Activated T-helper 2 cell treated with anti-CD3 and anti-CD28 coated beads, Interferon-gamma antibody, Interleukin-2, Interleukin-4, amounts not matched to agents 10 μg/mL and 5 μg/mL and 100 μg/mL, durations not matched to agents 14 hours and 24 hours and 36 hours (primary cell): ENCODE measurements at regions not wholly inside any gene's neighbourhood (a gene's known extent, or its start where the extent isn't known, plus 50 kb on each side); places are given as distances from the start of the nearest gene placed in this dataset.

ENCODE experiments used
- DNase-seq: peaks from one replicate; pipeline ENCODE4 v3.0.0; 2021; ENCODE audit warnings: low spot score
- H3K27ac Mint-ChIP-seq: one replicate; pipeline ENCODE4 v1.8.0; 2021; ENCODE audit warnings: mixed read lengths
- H3K27me3 Mint-ChIP-seq: one replicate; pipeline ENCODE4 v1.8.0; 2021; ENCODE audit warnings: low read depth, mixed read lengths
- H3K36me3 Mint-ChIP-seq: one replicate; pipeline ENCODE4 v1.8.0; 2021; ENCODE audit warnings: low read depth, mixed read lengths
- H3K4me1 Mint-ChIP-seq: one replicate; pipeline ENCODE4 v1.8.0; 2021; ENCODE audit warnings: low read depth, mixed read lengths
- H3K4me3 Mint-ChIP-seq: one replicate; pipeline ENCODE4 v1.8.0; 2021; ENCODE audit warnings: low read depth, mild to moderate bottlenecking, moderate library complexity, mixed read lengths
- H3K9me3 Mint-ChIP-seq: one replicate; pipeline ENCODE4 v1.8.0; 2021; ENCODE audit warnings: mixed read lengths
- intact Hi-C: fragments of 100-400 bp; cut with micrococcal nuclease; formaldehyde crosslinking; loops from one replicate; pipeline ENCODE4 v1.15.1; 2023

DNA sequence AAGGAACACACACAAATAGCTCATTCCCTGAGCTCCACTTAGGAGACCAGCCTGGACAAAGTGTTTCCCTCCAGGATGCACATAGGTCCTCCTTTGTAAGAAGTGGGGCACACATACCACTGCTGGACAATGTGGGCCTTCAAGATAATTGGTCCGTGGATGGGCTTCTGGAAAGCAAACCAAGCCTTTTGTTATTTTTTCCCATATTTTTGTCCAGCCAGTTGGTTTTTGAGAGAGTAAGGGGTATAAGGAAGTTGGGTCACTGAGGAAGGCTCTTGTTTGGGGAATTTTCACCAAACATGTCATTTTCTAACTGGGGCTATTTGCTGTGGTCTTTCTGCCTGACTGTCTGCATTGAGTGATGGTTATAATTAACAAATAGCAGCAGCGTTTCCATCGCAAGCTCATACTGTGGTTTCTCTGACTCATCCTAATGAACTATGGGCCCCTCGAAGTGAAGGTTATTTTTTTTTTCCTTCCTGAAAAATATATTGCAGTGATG is 306.3 kb upstream of the DUSP10 start:
- intact Hi-C loops, result no loop called here
- DNase-seq, result no peak
- Mint-ChIP-seq H3K4me1 (peaks cover 11% of the 10 kb centered on the region), H3K4me3 (no peak overlapping the region), H3K27me3 (no peaks in the 10 kb centered on the region), H3K9me3 (no peaks in the 10 kb centered on the region), H3K36me3 (no peaks in the 10 kb centered on the region), H3K27ac (no peak overlapping the region)

DNA sequence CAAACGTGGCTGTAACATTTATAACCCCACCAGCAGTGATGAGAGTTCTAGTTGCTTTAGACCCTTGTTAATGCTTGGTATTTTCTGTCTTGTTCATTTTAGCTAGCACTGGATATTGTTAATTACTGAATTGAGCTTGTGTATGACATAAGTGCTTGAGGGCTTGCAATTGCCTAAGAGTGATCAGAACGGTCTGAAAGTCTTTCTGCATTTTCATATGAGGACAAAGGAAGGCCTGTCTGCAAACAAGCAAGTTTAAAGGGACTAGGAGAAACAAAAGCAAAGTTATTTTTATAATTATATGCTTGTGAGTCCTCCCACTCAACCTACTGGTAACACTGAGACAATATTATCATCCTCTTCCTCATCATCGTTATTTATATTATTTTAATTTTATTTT is 305.5 kb upstream of the DUSP10 start:
- intact Hi-C loops, result no loop called here
- Mint-ChIP-seq H3K27ac (no peak overlapping the region), H3K36me3 (no peaks in the 10 kb centered on the region), H3K27me3 (no peaks in the 10 kb centered on the region), H3K4me1 (peaks cover 11% of the 10 kb centered on the region), H3K4me3 (no peak overlapping the region), H3K9me3 (no peaks in the 10 kb centered on the region)
- DNase-seq, result no peak

DNA sequence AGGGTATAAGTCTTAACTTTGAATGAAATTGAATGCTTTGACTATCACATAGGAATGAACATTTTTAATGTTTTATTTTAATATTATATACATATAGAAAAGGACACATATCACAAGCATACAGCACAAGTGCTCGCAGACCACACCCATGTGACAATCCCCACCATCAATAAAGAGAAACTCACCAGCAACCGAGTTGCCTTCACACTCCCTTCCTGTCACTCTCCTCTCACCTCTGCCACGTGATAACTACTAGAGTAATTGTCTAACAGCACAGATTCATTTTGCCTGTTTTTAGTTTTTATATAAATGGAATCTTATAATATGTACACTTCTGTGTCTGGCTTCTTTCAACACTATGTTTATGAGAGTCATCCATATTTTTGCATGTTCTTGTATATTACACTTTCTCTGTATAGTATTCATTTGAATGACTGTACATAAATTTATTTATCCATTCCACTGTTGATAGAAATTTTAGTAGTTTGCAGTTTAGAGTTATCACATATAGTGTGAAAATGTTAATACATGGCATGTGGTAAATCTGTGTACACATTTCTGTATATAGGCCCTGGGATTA is 304.9 kb upstream of the DUSP10 start:
- H3K4me1 Mint-ChIP-seq, result peaks cover 11% of the 10 kb centered on the region

DNA sequence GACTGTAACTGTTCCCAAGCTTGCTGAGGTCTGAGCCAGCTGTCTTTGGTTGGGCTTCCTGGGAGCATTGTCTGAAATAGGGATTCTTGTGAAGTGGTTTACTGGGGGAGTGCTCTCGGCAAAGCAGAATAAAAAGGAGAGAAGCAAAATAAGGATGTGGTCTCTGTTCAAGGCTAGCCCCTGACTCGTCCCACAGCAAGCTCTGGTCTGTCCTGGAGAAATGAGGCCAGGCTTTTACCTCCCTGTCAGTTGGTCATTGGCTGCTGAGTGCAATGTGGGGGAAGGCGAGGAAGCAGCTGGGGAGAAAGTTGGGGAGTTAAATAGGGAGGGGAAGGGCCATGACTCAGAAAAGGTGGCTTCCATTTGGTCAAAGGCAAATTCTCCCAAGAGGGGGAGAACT is 303.9 kb upstream of the DUSP10 start:
- Mint-ChIP-seq H3K4me1 (peaks cover 11% of the 10 kb centered on the region), H3K4me3 (no peak overlapping the region), H3K27me3 (no peaks in the 10 kb centered on the region), H3K36me3 (no peaks in the 10 kb centered on the region), H3K9me3 (no peaks in the 10 kb centered on the region), H3K27ac (no peak overlapping the region)
- no peak for DNase-seq
- intact Hi-C loops, result no loop called here

More for the DNA sequence above, 304.9 kb upstream of the DUSP10 start:
- Mint-ChIP-seq H3K27ac (no peak overlapping the region), H3K27me3 (no peaks in the 10 kb centered on the region), H3K9me3 (no peaks in the 10 kb centered on the region), H3K4me3 (no peak overlapping the region), H3K36me3 (no peaks in the 10 kb centered on the region)
- intact Hi-C loops, result no loop called here
- no peak for DNase-seq

DNA sequence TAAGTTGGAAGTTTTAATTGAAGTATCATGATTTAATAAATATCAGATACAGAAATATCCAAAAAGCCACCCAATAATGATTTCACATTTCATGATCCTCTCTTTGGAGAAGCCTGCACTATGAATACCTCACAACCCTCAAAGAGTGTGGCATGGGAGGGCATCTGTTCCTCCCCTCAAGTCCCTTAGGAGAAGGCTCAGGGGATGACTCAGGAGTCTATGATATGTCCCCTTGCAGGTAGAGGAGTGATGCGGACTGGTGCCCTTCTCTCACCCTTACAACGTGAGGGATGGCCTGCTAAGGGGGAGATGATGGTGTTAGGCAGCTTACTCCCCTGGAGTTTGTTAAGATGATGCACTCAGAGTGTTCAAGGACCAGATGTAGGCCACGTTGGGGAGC is 303.3 kb upstream of the DUSP10 start:
- H3K36me3 Mint-ChIP-seq, result no peaks in the 10 kb centered on the region
- no peak for DNase-seq
- peaks cover 11% of the 10 kb centered on the region for H3K4me1 Mint-ChIP-seq
- no peaks in the 10 kb centered on the region for H3K9me3 Mint-ChIP-seq
- intact Hi-C loops, result no loop called here
- H3K27me3 Mint-ChIP-seq, result no peaks in the 10 kb centered on the region
- no peak overlapping the region for H3K4me3 Mint-ChIP-seq
- no peak overlapping the region for H3K27ac Mint-ChIP-seq

DNA sequence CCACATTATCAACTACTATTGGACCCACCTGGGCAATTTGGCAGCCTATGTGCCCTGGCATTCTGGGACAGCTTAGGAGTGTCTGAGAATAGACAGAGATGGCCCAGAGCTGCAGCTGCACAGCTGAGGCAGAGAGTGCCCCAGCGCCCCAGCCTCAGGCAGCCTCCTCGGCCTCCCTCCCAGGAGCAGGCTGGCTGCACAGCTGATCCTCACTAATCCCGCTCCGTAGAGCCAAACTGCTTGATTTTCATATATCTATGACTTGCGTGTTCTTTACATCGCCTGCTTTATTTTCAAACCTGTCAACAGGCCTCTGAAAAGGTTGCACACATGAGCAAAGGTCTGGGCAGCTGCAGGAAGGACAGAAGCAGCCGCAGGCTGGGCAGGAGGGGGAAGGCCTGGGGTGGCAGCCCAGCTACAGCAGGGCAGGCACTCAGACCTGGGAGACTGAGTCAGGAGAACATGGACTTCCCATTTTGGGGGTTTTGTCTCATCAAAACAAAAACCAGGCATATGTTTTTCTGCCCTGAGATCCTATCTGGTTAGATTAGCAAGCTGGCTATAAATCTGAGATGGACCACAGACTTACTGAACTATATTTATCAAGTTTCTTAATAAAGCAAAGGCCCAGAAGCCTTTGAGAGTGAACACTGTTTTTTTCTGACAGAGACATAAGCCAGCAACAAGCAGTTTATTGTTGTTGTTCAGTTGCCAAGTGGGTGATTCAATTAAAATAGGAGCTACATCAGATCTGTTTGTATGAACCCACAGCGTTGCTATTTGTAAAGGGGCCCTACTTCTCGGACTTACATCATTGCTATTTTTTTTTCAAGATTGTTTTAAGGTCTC is 301.8 kb upstream of the DUSP10 start:
- H3K4me3 Mint-ChIP-seq, result no peak overlapping the region
- H3K27ac Mint-ChIP-seq, result no peak overlapping the region
- H3K4me1 Mint-ChIP-seq, result peaks cover 10% of the 10 kb centered on the region
- H3K36me3 Mint-ChIP-seq, result no peaks in the 10 kb centered on the region
- peaks cover 1% of the 10 kb centered on the region for H3K27me3 Mint-ChIP-seq
- no peaks in the 10 kb centered on the region for H3K9me3 Mint-ChIP-seq
- no peak for DNase-seq
- intact Hi-C loops, result no loop called here

DNA sequence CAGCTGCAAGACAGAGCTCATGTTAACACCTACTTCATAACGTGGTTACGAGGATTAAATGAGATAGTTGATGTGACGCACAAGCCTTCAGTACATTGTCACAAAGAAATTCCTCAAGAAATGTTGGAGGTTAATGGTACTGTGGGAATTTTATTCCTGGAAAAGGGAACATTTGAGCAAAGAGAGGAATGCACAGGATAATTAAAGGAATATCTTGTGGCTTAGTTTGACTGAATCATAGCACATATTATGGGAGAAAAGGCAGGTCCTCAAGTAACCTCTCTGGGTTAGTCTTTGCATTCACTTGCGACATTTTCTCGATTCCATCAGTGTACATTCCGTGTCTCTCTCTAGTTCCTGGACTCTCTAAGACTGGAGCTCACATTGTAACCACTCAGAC is 300.2 kb upstream of the DUSP10 start:
- no peaks in the 10 kb centered on the region for H3K36me3 Mint-ChIP-seq
- no peaks in the 10 kb centered on the region for H3K4me1 Mint-ChIP-seq
- H3K4me3 Mint-ChIP-seq, result no peak overlapping the region
- peaks cover 10% of the 10 kb centered on the region for H3K27me3 Mint-ChIP-seq
- intact Hi-C loops, result no loop called here
- H3K9me3 Mint-ChIP-seq, result no peaks in the 10 kb centered on the region
- no peak overlapping the region for H3K27ac Mint-ChIP-seq
- DNase-seq, result no peak

DNA sequence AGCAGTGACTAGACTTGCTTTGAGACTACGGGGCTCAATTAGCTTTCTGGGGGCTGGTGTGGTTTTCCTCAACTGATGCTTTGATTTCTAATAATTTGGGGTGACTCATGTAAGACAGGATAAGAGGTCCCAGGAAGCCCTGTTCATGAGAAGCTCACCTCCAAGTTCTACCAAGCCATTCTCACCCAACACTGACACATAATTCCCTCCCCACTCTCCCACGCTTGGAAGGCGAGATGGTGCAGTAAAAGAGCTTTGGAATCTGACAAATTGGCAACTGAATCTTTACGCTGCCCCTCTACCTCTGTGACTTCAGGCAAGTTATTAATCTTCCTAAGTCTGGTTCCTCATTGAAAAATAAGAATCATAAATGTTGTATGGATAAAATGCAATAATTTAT is 299.1 kb upstream of the DUSP10 start:
- Mint-ChIP-seq H3K36me3 (no peaks in the 10 kb centered on the region), H3K27me3 (peaks cover 10% of the 10 kb centered on the region), H3K27ac (no peak overlapping the region), H3K9me3 (no peaks in the 10 kb centered on the region), H3K4me3 (no peak overlapping the region), H3K4me1 (no peaks in the 10 kb centered on the region)
- no peak for DNase-seq
- intact Hi-C loops, result no loop called here

DNA sequence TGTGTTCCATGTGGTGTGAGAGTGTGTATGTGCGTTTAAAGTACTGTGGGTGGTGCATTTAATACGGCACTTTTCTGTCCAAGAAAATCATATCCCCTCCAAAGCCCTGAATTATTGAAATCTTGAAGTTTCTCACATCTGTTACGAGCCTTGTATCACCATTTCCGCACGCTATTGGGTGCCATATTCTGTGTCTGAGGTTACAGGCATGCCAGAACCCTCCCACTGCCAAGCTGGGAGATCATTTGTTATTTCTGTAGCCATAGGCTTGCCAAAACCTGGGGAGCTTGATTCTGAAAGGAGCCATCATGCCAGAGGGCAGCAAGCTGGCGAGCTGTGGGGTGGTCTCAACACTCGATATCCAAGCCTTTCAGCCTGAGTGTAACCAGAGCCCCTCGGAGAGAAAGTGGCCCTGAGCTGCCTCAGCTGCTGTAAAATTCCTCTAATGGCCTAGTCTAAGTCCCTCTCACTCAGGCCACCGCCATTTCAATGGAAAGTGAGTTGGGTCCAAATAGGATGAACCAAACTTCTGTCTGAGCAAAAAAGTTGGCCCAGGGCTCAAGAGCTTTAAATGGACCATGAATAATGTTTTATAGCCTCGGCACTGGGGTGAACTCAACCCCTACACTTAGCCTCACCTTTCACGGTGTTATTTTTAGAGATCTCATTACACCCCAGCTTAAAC is 298.4 kb upstream of the DUSP10 start:
- Mint-ChIP-seq H3K27ac (no peak overlapping the region), H3K27me3 (peaks cover 12% of the 10 kb centered on the region), H3K36me3 (no peaks in the 10 kb centered on the region), H3K4me3 (no peak overlapping the region), H3K4me1 (no peaks in the 10 kb centered on the region), H3K9me3 (no peaks in the 10 kb centered on the region)
- intact Hi-C loops, result no loop called here
- DNase-seq, result no peak

DNA sequence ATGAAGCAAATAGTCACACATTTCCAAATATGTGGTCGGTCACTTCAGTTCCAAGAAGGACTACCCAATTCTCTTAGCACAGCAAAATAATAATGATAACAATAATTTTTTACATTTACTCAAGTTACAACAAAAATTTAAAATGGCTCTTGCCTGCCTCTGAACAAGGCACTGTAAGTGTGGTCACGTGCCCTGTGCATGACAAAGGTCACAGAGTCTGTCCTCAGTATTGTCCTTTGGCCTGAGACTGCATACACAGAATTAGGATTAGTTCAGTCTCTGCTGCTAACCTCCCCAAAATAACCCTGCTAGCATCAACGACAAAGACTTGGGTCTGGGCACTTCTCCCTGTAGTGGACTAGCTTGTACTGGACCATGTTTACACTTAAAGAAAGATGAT is 297.1 kb upstream of the DUSP10 start:
- H3K9me3 Mint-ChIP-seq, result no peaks in the 10 kb centered on the region
- no peak for DNase-seq
- peaks cover 12% of the 10 kb centered on the region for H3K27me3 Mint-ChIP-seq
- intact Hi-C loops, result no loop called here
- H3K27ac Mint-ChIP-seq, result no peak overlapping the region
- no peak overlapping the region for H3K4me3 Mint-ChIP-seq
- H3K36me3 Mint-ChIP-seq, result no peaks in the 10 kb centered on the region
- no peaks in the 10 kb centered on the region for H3K4me1 Mint-ChIP-seq

DNA sequence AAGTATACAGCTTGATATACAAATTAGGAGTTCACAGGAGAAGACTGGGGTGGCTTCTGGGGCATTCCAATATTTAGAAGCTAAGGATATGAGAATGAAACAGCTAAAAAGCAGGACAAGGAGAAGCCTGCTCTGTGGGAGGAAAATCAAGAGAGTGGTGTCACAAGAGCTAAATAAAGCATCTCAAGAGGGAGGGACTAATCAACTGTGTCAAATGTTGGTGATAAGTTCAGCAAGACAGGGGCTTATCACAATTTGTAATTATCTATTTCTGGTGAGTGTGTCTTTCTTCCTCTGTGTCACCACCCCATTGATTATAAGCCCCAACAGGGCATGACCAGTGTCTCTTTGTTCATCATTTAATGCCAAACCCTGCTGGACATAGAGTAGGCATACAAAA is 295.8 kb upstream of the DUSP10 start:
- intact Hi-C loops, result no loop called here
- no peak overlapping the region for H3K4me3 Mint-ChIP-seq
- H3K9me3 Mint-ChIP-seq, result no peaks in the 10 kb centered on the region
- no peak overlapping the region for H3K27ac Mint-ChIP-seq
- peaks cover 14% of the 10 kb centered on the region for H3K27me3 Mint-ChIP-seq
- H3K36me3 Mint-ChIP-seq, result no peaks in the 10 kb centered on the region
- no peak for DNase-seq
- H3K4me1 Mint-ChIP-seq, result no peaks in the 10 kb centered on the region

DNA sequence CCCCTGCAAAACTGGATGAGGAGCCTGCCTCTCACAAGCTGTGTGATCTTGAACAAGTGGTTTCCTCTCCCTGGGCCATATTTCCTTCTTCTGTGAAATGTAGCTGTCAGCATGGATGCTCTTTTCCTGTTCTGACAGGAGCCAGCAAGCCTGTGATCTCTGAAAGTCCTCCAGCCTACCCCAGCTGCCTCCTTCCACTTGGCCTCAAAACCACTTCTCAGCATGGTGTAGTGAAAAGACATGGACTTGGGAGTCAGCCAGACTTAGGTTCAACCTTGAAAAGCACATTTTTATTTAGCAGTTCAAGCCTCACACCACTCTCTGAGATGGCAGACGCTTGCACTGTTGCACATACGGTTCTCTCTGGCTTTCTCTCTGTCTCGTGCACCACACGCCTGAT is 292.9 kb upstream of the DUSP10 start:
- no peaks in the 10 kb centered on the region for H3K36me3 Mint-ChIP-seq
- peaks cover 16% of the 10 kb centered on the region for H3K27me3 Mint-ChIP-seq
- DNase-seq, result no peak
- H3K27ac Mint-ChIP-seq, result no peak overlapping the region
- H3K9me3 Mint-ChIP-seq, result no peaks in the 10 kb centered on the region
- intact Hi-C loops, result no loop called here
- H3K4me1 Mint-ChIP-seq, result no peaks in the 10 kb centered on the region
- no peak overlapping the region for H3K4me3 Mint-ChIP-seq

DNA sequence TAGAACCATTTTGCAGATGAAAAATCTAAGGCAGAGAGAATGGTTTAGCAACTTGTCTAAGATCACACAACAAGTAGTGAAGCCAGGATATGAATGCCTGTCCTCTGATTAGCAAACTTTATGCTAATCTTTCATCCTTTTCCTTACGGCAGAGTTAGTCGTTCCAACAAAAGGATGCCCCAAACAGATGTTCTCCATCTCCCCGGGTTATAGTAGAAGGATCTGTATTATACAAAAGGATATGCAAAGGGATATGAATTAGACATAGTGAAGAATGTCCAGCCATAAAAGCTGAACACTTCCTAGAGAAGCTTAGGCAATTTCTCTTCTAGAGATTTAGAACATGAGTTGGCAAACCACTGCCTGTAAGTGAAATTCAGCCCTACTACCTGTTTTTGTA is 291.6 kb upstream of the DUSP10 start:
- H3K4me1 Mint-ChIP-seq, result no peaks in the 10 kb centered on the region
- no peak overlapping the region for H3K27ac Mint-ChIP-seq
- no peaks in the 10 kb centered on the region for H3K36me3 Mint-ChIP-seq
- intact Hi-C loops, result no loop called here
- peaks cover 14% of the 10 kb centered on the region for H3K27me3 Mint-ChIP-seq
- no peak overlapping the region for H3K4me3 Mint-ChIP-seq
- H3K9me3 Mint-ChIP-seq, result no peaks in the 10 kb centered on the region
- no peak for DNase-seq
